ENCODE measurements at regions not wholly inside any gene's neighbourhood (a gene's known extent, or its start where the extent isn't known, plus 50 kb on each side); places are given as distances from the start of the nearest gene placed in this dataset.

GRCh38 chrX:131752493-131753198 lies 208.8 kb downstream of the OR13H1 start:
- H4K20me1 ChIP-seq (ENCODE audit: low read length): no peaks in the 10 kb centered on the region
- CTCF ChIA-PET: interaction anchor here (0.9 kb wide), 1 partner anchor 318 kb away, joined by 8 read pairs; no protein-coding TSS in a partner anchor
- H3K27ac ChIP-seq (ENCODE audit: low read length): 0 out of 2 replicates have a peak overlapping the region, but pooled peaks have one; percentile 16
- H3K9me2 ChIP-seq (replicated peaks; ENCODE audit: low read length): no peaks in the 10 kb centered on the region
- H3K36me3 ChIP-seq (ENCODE audit: low read depth, low read length): no peaks in the 10 kb centered on the region
- H2AFZ ChIP-seq (ENCODE audit: low read length): peak overlapping the region; percentile 92
- no peaks in the 10 kb centered on the region for H3K79me2 ChIP-seq (ENCODE audit: low read length)
- intact Hi-C loops (cut with micrococcal nuclease): loop anchor here (1.0 to 2.0 kb wide), 2 partner anchors 51 to 64 kb away; no protein-coding TSS in a partner anchor
- no peaks in the 10 kb centered on the region for H3K9me3 ChIP-seq (ENCODE audit: low read length)
- BruUV-seq (replicated peaks): no TSS peak
- H3K4me1 ChIP-seq (ENCODE audit: insufficient read depth, low read length): no peaks in the 10 kb centered on the region; the same call in 1 of the 2 replicates
- POLR2A ChIA-PET (ENCODE audit: unreplicated experiment): no interaction called here
- H3K4me3 ChIP-seq (ENCODE audit: low read length): peak overlapping the region; percentile 60
- H3K9ac ChIP-seq (ENCODE audit: low read length): peak overlapping the region; percentile 33
- TF ChIP-seq EZH2phosphoT487 (IDR thresholded peaks at IDR 0.05; ENCODE audit: borderline replicate concordance, low read length) (no peak), EZH2 (IDR thresholded peaks at IDR 0.05; ENCODE audit: low read length, unreplicated experiment) (no peak)
- no peaks in the 10 kb centered on the region for H3K27me3 ChIP-seq (ENCODE audit: low read length)
- DNase-seq (peak; percentile 60), ATAC-seq (peak; percentile 50)
- H3F3A ChIP-seq (ENCODE audit: low read length, unreplicated experiment): no peaks in the 10 kb centered on the region
- peak overlapping the region; percentile 75 for H3K4me2 ChIP-seq (ENCODE audit: low read length)

GRCh38 chrX:131762802-131763234 lies 218.9 kb downstream of the OR13H1 start:
- peak; percentile 54 for DNase-seq
- no peaks in the 10 kb centered on the region for H3K79me2 ChIP-seq (ENCODE audit: low read length)
- no peak overlapping the region for H3K4me3 ChIP-seq (ENCODE audit: low read length)
- H3K4me1 ChIP-seq (ENCODE audit: insufficient read depth, low read length): no peaks in the 10 kb centered on the region
- no peaks in the 10 kb centered on the region for H4K20me1 ChIP-seq (ENCODE audit: low read length)
- POLR2A ChIA-PET (ENCODE audit: unreplicated experiment): no interaction called here
- TF ChIP-seq CTCF (conservative IDR thresholded peaks at IDR 0.05; ENCODE audit: low read depth, low read length) (peak; percentile 40; the same call in 1 of the 2 replicates), EZH2 (IDR thresholded peaks at IDR 0.05; ENCODE audit: low read length, unreplicated experiment) (no peak), EZH2phosphoT487 (IDR thresholded peaks at IDR 0.05; ENCODE audit: borderline replicate concordance, low read length) (no peak)
- no peak overlapping the region for H3K27ac ChIP-seq (ENCODE audit: low read length)
- no TSS peak for BruUV-seq (replicated peaks)
- no peak overlapping the region for H3K9ac ChIP-seq (ENCODE audit: low read length)
- H3K9me3 ChIP-seq (ENCODE audit: low read length): no peaks in the 10 kb centered on the region
- no peaks in the 10 kb centered on the region for H3F3A ChIP-seq (ENCODE audit: low read length, unreplicated experiment)
- no peak overlapping the region for H2AFZ ChIP-seq (ENCODE audit: low read length)
- ATAC-seq: peak; percentile 66
- H3K36me3 ChIP-seq (ENCODE audit: low read depth, low read length): no peaks in the 10 kb centered on the region
- CTCF ChIA-PET: no interaction called here
- no peaks in the 10 kb centered on the region for H3K27me3 ChIP-seq (ENCODE audit: low read length)
- intact Hi-C loops (cut with micrococcal nuclease): loop anchor here (2.0 to 10.0 kb wide), 2 partner anchors 40 to 1482 kb away; no protein-coding TSS in a partner anchor
- H3K9me2 ChIP-seq (replicated peaks; ENCODE audit: low read length): no peaks in the 10 kb centered on the region
- no peak overlapping the region for H3K4me2 ChIP-seq (ENCODE audit: low read length)

- Histone ChIP-seq H4K20me1 (ENCODE audit: low read length) (no peaks in the 10 kb centered on the region), H3K27me3 (ENCODE audit: low read length) (no peaks in the 10 kb centered on the region), H2AFZ (ENCODE audit: low read length) (no peak overlapping the region), H3K9ac (ENCODE audit: low read length) (no peak overlapping the region), H3K4me1 (ENCODE audit: insufficient read depth, low read length) (no peaks in the 10 kb centered on the region), H3K79me2 (ENCODE audit: low read length) (no peaks in the 10 kb centered on the region), H3K4me2 (ENCODE audit: low read length) (no peak overlapping the region), H3K9me2 (replicated peaks; ENCODE audit: low read length) (no peaks in the 10 kb centered on the region), H3F3A (ENCODE audit: low read length, unreplicated experiment) (no peaks in the 10 kb centered on the region), H3K36me3 (ENCODE audit: low read depth, low read length) (no peaks in the 10 kb centered on the region), H3K27ac (ENCODE audit: low read length) (no peak overlapping the region), H3K9me3 (ENCODE audit: low read length) (no peaks in the 10 kb centered on the region), H3K4me3 (ENCODE audit: low read length) (no peak overlapping the region)
- TF ChIP-seq CTCF (conservative IDR thresholded peaks at IDR 0.05; ENCODE audit: low read depth, low read length) (0 out of 2 replicates have a peak, but pooled peaks have one; percentile 34), EZH2phosphoT487 (IDR thresholded peaks at IDR 0.05; ENCODE audit: borderline replicate concordance, low read length) (no peak)
- DNase-seq (peak; percentile 57), ATAC-seq (peak; percentile 83)
- POLR2A ChIA-PET (ENCODE audit: unreplicated experiment): no interaction called here
- BruUV-seq (replicated peaks): no TSS peak
- intact Hi-C loops (cut with micrococcal nuclease): loop anchor here (2.0 to 10.0 kb wide), 2 partner anchors 39 to 1481 kb away; no protein-coding TSS in a partner anchor
- CTCF ChIA-PET: no interaction called here
Measured at GRCh38 chrX:131763674-131764073, 219.8 kb downstream of the OR13H1 start.
